ENCODE measurements at regions not wholly inside any gene's neighbourhood (a gene's known extent, or its start where the extent isn't known, plus 50 kb on each side); places are given as distances from the start of the nearest gene placed in this dataset.

- no peak for TF ChIP-seq CTCF (IDR thresholded peaks at IDR 0.05; ENCODE audit: low read depth, low read length, poor library complexity, severe bottlenecking)
- no peak for TF ChIP-seq EZH2phosphoT487 (IDR thresholded peaks at IDR 0.05; ENCODE audit: borderline replicate concordance, low read length)
Measured at GRCh38 chr10:28873540-28873939, 196.2 kb downstream of the BAMBI start.

Measured in DOHH2 (cell line).